22Rv1 (cell line): ENCODE measurements at regions not wholly inside any gene's neighbourhood (a gene's known extent, or its start where the extent isn't known, plus 50 kb on each side); places are given as distances from the start of the nearest gene placed in this dataset.

Source experiments
- H3K27ac ChIP-seq: fragments of 450-650 bp; 2 replicates; pipeline ENCODE4 v1.5.1; 2017
- CTCF ChIP-seq: fragments of 450-650 bp; IDR thresholded peaks from 2 replicates; pipeline ENCODE4 v1.5.1; 2017; ENCODE audit warnings: mild to moderate bottlenecking
- ZFX ChIP-seq: fragments of 450-650 bp; IDR thresholded peaks from 2 replicates; pipeline ENCODE4 v1.6.1; 2017; ENCODE audit warnings: antibody characterized with exemption, borderline replicate concordance

GRCh38 chr1:198018529-198018928, 101.4 kb downstream of the LHX9 start:
- no peak overlapping the region for H3K27ac ChIP-seq
- TF ChIP-seq CTCF, result no peak
- no peak for TF ChIP-seq ZFX

- no peak for TF ChIP-seq ZFX
- TF ChIP-seq CTCF, result no peak
- H3K27ac ChIP-seq, result no peak overlapping the region
Observed at GRCh38 chr1:198019126-198019525, 102.0 kb downstream of the LHX9 start.

GRCh38 chr1:198024336-198024735, 107.2 kb downstream of the LHX9 start:
- no peak overlapping the region for H3K27ac ChIP-seq
- no peak for TF ChIP-seq CTCF
- no peak for TF ChIP-seq ZFX

GRCh38 chr1:198024782-198025181, 107.6 kb downstream of the LHX9 start:
- no peak overlapping the region for H3K27ac ChIP-seq

GRCh38 chr1:198030682-198031081, 113.5 kb downstream of the LHX9 start:
- TF ChIP-seq ZFX (no peak), CTCF (no peak)
- H3K27ac ChIP-seq, result no peak overlapping the region

More at GRCh38 chr1:198024782-198025181, 107.6 kb downstream of the LHX9 start:
- TF ChIP-seq CTCF (no peak), ZFX (no peak)

- H3K27ac ChIP-seq, result no peak overlapping the region
- TF ChIP-seq CTCF (no peak), ZFX (no peak)
Observed at GRCh38 chr1:198031086-198031485, 113.9 kb downstream of the LHX9 start.

GRCh38 chr1:198032668-198033067, 115.5 kb downstream of the LHX9 start:
- H3K27ac ChIP-seq, result no peak overlapping the region
- no peak for TF ChIP-seq CTCF
